HG02884 (cell line): ENCODE measurements at regions not wholly inside any gene's neighbourhood (a gene's known extent, or its start where the extent isn't known, plus 50 kb on each side); places are given as distances from the start of the nearest gene placed in this dataset.
"Not testable (repeated sequence)": the region's sequence is repeated elsewhere in the genome, so short reads cannot be mapped to it uniquely, and the experiment has no call there.

Source experiments
- ATAC-seq: cut with Tn5 transposase; IDR thresholded peaks from one replicate; pipeline ENCODE4 v1.9.1; 2021; ENCODE audit warnings: mild to moderate bottlenecking, moderate library complexity; ENCODE audit not compliant: unreplicated experiment

- not testable (repeated sequence) for ATAC-seq
These were observed 51.7 kb upstream of the PAXBP1 start for GRCh38 chr21:32823296-32823695.

GRCh38 chr21:32824950-32825349 is 53.4 kb upstream of the PAXBP1 start:
- ATAC-seq: no peak

GRCh38 chr21:32826329-32827167 is 55.0 kb upstream of the PAXBP1 start:
- ATAC-seq: no peak

- ATAC-seq: no peak
These were observed 57.4 kb upstream of the PAXBP1 start for GRCh38 chr21:32828908-32829307.

GRCh38 chr21:32829504-32829903 is 57.9 kb upstream of the PAXBP1 start:
- no peak for ATAC-seq

- not testable (repeated sequence) for ATAC-seq
These were observed 60.2 kb upstream of the PAXBP1 start for GRCh38 chr21:32831779-32832178.

- no peak for ATAC-seq
These were observed 62.8 kb upstream of the PAXBP1 start for GRCh38 chr21:32834211-32834915.

GRCh38 chr21:32834916-32835235 is 63.3 kb upstream of the PAXBP1 start:
- ATAC-seq: no peak

- no peak for ATAC-seq
These were observed 70.6 kb upstream of the PAXBP1 start for GRCh38 chr21:32842146-32842545.

GRCh38 chr21:32843561-32843960 is 72.0 kb upstream of the PAXBP1 start:
- ATAC-seq: no peak

- no peak for ATAC-seq
These were observed 72.5 kb upstream of the PAXBP1 start for GRCh38 chr21:32844076-32844475.

GRCh38 chr21:32844653-32845436 is 73.3 kb upstream of the PAXBP1 start:
- ATAC-seq: no peak

GRCh38 chr21:32858628-32859027 is 87.1 kb upstream of the PAXBP1 start:
- no peak for ATAC-seq

- ATAC-seq: no peak
These were observed 88.8 kb upstream of the PAXBP1 start for GRCh38 chr21:32860399-32860798.

GRCh38 chr21:32861866-32862265 is 90.3 kb upstream of the PAXBP1 start:
- ATAC-seq: no peak

- no peak for ATAC-seq
These were observed 96.0 kb upstream of the PAXBP1 start for GRCh38 chr21:32867597-32867996.

- no peak for ATAC-seq
These were observed 97.3 kb upstream of the PAXBP1 start for GRCh38 chr21:32868631-32869454.

GRCh38 chr21:32869459-32869858 is 97.9 kb upstream of the PAXBP1 start:
- no peak for ATAC-seq

GRCh38 chr21:32876426-32876825 is 104.9 kb upstream of the PAXBP1 start:
- no peak for ATAC-seq

GRCh38 chr21:32877888-32878287 is 106.3 kb upstream of the PAXBP1 start:
- ATAC-seq: not testable (repeated sequence)

GRCh38 chr21:32878661-32879060 is 107.1 kb upstream of the PAXBP1 start:
- ATAC-seq: no peak
